Ishikawa (cell line): ENCODE measurements at regions not wholly inside any gene's neighbourhood (a gene's known extent, or its start where the extent isn't known, plus 50 kb on each side); places are given as distances from the start of the nearest gene placed in this dataset.

Experiments used
- CEBPB ChIP-seq: IDR thresholded peaks from 2 replicates; pipeline ENCODE4 v1.6.1; 2012
- CREB1 ChIP-seq: IDR thresholded peaks from 2 replicates; pipeline ENCODE4 v1.6.1; 2012; ENCODE audit warnings: low read depth
- EGR1 ChIP-seq: IDR thresholded peaks from 2 replicates; pipeline ENCODE4 v1.6.1; 2012
- EP300 ChIP-seq: IDR thresholded peaks from 2 replicates; pipeline ENCODE4 v1.6.1; 2012; ENCODE audit warnings: borderline replicate concordance
- FOXM1 ChIP-seq: IDR thresholded peaks from 2 replicates; pipeline ENCODE4 v1.6.1; 2012; ENCODE audit warnings: low read depth, borderline replicate concordance
- NFIC ChIP-seq: IDR thresholded peaks from 2 replicates; pipeline ENCODE4 v1.6.1; 2012
- RAD21 ChIP-seq: IDR thresholded peaks from 2 replicates; pipeline ENCODE4 v1.6.1; 2012; ENCODE audit warnings: low read depth
- REST ChIP-seq: IDR thresholded peaks from 2 replicates; pipeline ENCODE4 v1.6.1; 2012; ENCODE audit warnings: low read depth, mild to moderate bottlenecking
- TAF1 ChIP-seq: IDR thresholded peaks from 2 replicates; pipeline ENCODE4 v1.6.1; 2012; ENCODE audit warnings: low read depth, mild to moderate bottlenecking
- TCF12 ChIP-seq: IDR thresholded peaks from 2 replicates; pipeline ENCODE4 v1.6.1; 2012; ENCODE audit warnings: low read depth
- TEAD4 ChIP-seq: IDR thresholded peaks from 2 replicates; pipeline ENCODE4 v1.6.1; 2012
- USF1 ChIP-seq: IDR thresholded peaks from 2 replicates; pipeline ENCODE4 v1.6.1; 2012
- YY1 ChIP-seq: IDR thresholded peaks from 2 replicates; pipeline ENCODE4 v1.6.1; 2012; ENCODE audit warnings: low read depth
- ZBTB7A ChIP-seq: IDR thresholded peaks from 2 replicates; pipeline ENCODE4 v1.6.1; 2012; ENCODE audit warnings: low read depth
- TF ChIP-seq, protein P1 (sequence below): IDR thresholded peaks from 2 replicates; pipeline ENCODE4 v1.6.1; 2012

GRCh38 chr11:23555085-23555484 is 694.8 kb upstream of the CCDC179 start:
- TF ChIP-seq ZBTB7A, result no peak
- TF ChIP-seq TCF12, result no peak
- no peak for TF ChIP-seq FOXM1
- TF ChIP-seq CREB1, result no peak

- TF ChIP-seq YY1, result no peak
- no peak for TF ChIP-seq REST
Measured at GRCh38 chr11:23556163-23556750, 696.0 kb upstream of the CCDC179 start.

DNA sequence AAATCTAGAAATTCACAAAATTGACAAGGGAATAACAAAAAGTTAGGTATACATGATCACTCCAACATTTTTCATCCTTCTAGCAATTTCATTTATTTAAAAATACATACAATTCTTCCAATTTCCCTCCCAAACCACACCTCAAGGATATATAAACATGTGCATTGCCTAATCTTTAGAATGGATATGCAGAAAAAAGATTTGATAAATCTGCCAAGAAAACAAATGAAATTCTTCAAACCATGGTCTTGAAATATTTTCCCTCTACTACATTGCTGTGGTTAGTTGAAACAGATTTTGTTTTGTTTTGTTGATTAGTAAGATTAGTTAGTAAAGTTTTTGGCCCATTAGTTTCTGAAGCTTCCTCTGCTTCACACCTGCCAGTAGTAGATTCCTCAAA is 703.3 kb upstream of the CCDC179 start:
- TF ChIP-seq TCF12, result no peak

- TF ChIP-seq RAD21 (no peak), ZBTB7A (no peak), YY1 (no peak), EP300 (no peak), TCF12 (no peak), FOXM1 (no peak), REST (no peak), USF1 (no peak), CREB1 (no peak), NFIC (no peak), EGR1 (no peak), TEAD4 (no peak), TAF1 (no peak), CEBPB (no peak)
- TF ChIP-seq, protein P1, sequence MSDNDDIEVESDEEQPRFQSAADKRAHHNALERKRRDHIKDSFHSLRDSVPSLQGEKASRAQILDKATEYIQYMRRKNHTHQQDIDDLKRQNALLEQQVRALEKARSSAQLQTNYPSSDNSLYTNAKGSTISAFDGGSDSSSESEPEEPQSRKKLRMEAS, result no peak
Measured at GRCh38 chr11:23564370-23564769, 704.1 kb upstream of the CCDC179 start.

DNA sequence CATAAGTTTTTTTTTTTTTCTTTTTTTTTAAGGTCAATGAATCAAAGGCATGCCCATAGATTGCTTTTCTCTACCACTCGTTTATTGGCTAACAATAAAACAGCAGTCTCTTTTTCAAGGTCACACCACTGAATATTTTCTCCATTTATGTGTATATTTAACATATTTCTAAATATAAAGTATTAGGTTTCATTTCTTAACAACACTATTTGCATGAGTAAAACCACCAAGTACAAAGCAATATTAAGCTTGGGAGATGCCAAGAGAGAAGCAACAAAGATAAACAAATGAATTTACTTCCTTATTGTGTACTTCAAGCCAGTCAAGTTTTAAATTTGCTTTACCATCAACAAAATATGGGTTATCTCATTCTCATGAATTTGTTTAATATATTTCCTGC is 708.9 kb upstream of the CCDC179 start:
- TF ChIP-seq, protein P1, result no peak
- TF ChIP-seq NFIC (no peak), USF1 (no peak), CEBPB (no peak), REST (no peak), RAD21 (no peak), EGR1 (no peak), FOXM1 (no peak), TCF12 (no peak), TEAD4 (no peak), TAF1 (no peak)
